PC-3 (cell line): ENCODE measurements at regions not wholly inside any gene's neighbourhood (a gene's known extent, or its start where the extent isn't known, plus 50 kb on each side); places are given as distances from the start of the nearest gene placed in this dataset.
"Not testable (repeated sequence)": the region's sequence is repeated elsewhere in the genome, so short reads cannot be mapped to it uniquely, and the experiment has no call there.

ENCODE experiments used
- ATAC-seq: fragments of 200-7000 bp; cut with Tn5 transposase; 2 replicates; pipeline ENCODE4 v1.9.1; 2020; ENCODE audit warnings: mild to moderate bottlenecking, moderate library complexity
- BruUV-seq: library from RNA; stranded (reverse); fragments of 400-500 nt; replicated peaks from 2 replicates; lab custom pipeline; 2021; lab: Mats Ljungman, UMichigan
- CTCF ChIA-PET: fragments of 300-600 bp; sonication (Branson Sonifier 250); formaldehyde crosslinking; loops from one replicate; lab custom pipeline; 2022; ENCODE audit warnings: antibody characterized with exemption; lab: Charles Lee
- POLR2A ChIA-PET: fragments of 300-600 bp; sonication (Branson Sonifier 250); formaldehyde crosslinking; loops from one replicate; lab custom pipeline; 2022; ENCODE audit warnings: antibody characterized with exemption; ENCODE audit not compliant: unreplicated experiment; lab: Charles Lee
- DNase-seq: peaks from one replicate; pipeline ENCODE4 v3.0.0-alpha.2; 2015
- H2AFZ ChIP-seq: fragments of 300-600 bp; sonication (generic); 2 replicates; pipeline ENCODE4 v1.6.0; 2016; ENCODE audit warnings: antibody characterized with exemption, low read length
- H3F3A ChIP-seq: fragments of 300-600 bp; sonication (generic); one replicate; pipeline ENCODE4 v1.6.0; 2017; ENCODE audit warnings: antibody characterized with exemption, low read length, control low read depth, mild to moderate bottlenecking; ENCODE audit not compliant: unreplicated experiment
- H3K27ac ChIP-seq: fragments of 300-600 bp; sonication (generic); 2 replicates; pipeline ENCODE4 v1.5.1; 2016; ENCODE audit warnings: mild to moderate bottlenecking, low read length
- H3K27me3 ChIP-seq: fragments of 300-600 bp; sonication (generic); 2 replicates; pipeline ENCODE4 v1.6.1; 2016; ENCODE audit warnings: low read length, mixed read lengths
- H3K36me3 ChIP-seq: fragments of 300-600 bp; sonication (generic); 2 replicates; pipeline ENCODE4 v1.6.1; 2016; ENCODE audit warnings: low read depth, mixed run types, low read length, mixed read lengths
- H3K4me1 ChIP-seq: fragments of 300-600 bp; sonication (generic); 2 replicates; pipeline ENCODE4 v1.5.1; 2016; ENCODE audit warnings: low read length; ENCODE audit not compliant: insufficient read depth
- H3K4me2 ChIP-seq: fragments of 300-600 bp; sonication (generic); 2 replicates; pipeline ENCODE4 v1.6.0; 2016; ENCODE audit warnings: low read length
- H3K4me3 ChIP-seq: fragments of 300-600 bp; sonication (generic); 2 replicates; pipeline ENCODE4 v1.5.1; 2016; ENCODE audit warnings: mild to moderate bottlenecking, low read length, mixed read lengths
- H3K79me2 ChIP-seq: fragments of 300-600 bp; sonication (generic); 2 replicates; pipeline ENCODE4 v1.6.1; 2017; ENCODE audit warnings: low read length, mixed read lengths
- H3K9ac ChIP-seq: fragments of 300-600 bp; sonication (generic); 2 replicates; pipeline ENCODE4 v1.6.0; 2016; ENCODE audit warnings: mild to moderate bottlenecking, low read length
- H3K9me2 ChIP-seq: fragments of 300-600 bp; sonication (generic); replicated peaks from 2 replicates; pipeline ENCODE4 v1.6.1; 2016; ENCODE audit warnings: mixed run types, low read length, mixed read lengths
- H3K9me3 ChIP-seq: fragments of 300-600 bp; sonication (generic); 2 replicates; pipeline ENCODE4 v1.6.1; 2016; ENCODE audit warnings: low read length, mixed read lengths
- H4K20me1 ChIP-seq: fragments of 300-600 bp; sonication (generic); 2 replicates; pipeline ENCODE4 v1.6.1; 2016; ENCODE audit warnings: low read length, mixed read lengths
- CTCF ChIP-seq: fragments of 300-600 bp; sonication (generic); conservative IDR thresholded peaks from 2 replicates; pipeline ENCODE4 v1.5.1; 2017; ENCODE audit warnings: antibody characterized with exemption, low read depth, mild to moderate bottlenecking, low read length
- EZH2 ChIP-seq: fragments of 300-600 bp; sonication (generic); IDR thresholded peaks from one replicate; pipeline ENCODE4 v1.6.1; 2017; ENCODE audit warnings: antibody characterized with exemption, mild to moderate bottlenecking, low read length; ENCODE audit not compliant: unreplicated experiment
- EZH2phosphoT487 ChIP-seq: fragments of 300-600 bp; sonication (generic); IDR thresholded peaks from 2 replicates; pipeline ENCODE4 v1.6.1; 2018; ENCODE audit warnings: mild to moderate bottlenecking, antibody characterized with exemption, low read length, borderline replicate concordance
- intact Hi-C: fragments of 100-400 bp; cut with micrococcal nuclease; formaldehyde crosslinking; loops from 2 replicates; pipeline ENCODE4 v1.9.0; 2023

DNA sequence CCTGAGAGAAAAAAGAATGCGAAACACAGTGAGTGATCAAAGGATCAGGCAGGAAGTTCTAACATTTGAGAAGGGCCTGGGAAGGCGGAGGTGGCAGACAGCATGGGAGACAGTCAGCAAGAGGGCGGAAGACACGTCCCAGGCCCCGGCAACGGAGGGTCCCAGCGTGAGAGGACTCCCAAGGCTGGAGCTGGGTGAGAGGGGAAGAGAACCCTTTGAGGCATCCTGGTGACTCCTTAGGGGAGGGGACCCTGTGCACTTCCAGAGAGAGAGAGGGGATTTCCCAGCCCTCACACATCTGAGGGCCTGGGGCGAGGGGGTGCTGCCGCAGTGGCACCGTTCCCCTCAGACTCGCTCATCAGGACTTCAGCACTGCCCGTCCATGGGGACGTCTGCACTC, 133.4 kb downstream of the RTP5 start:
- intact Hi-C loops = no loop called here

GRCh38 chr2:242004223-242004901, 134.8 kb downstream of the RTP5 start:
- no peak for DNase-seq
- no peak overlapping the region for H3K4me3 ChIP-seq
- H3K4me1 ChIP-seq = no peaks in the 10 kb centered on the region
- H2AFZ ChIP-seq = no peak overlapping the region
- no peak for ATAC-seq
- H3K36me3 ChIP-seq = no peaks in the 10 kb centered on the region
- ChIA-PET POLR2A (no interaction called here), CTCF (no interaction called here)
- H3K9me2 ChIP-seq = no peaks in the 10 kb centered on the region
- no peak overlapping the region for H3K27ac ChIP-seq
- H3K9ac ChIP-seq = no peak overlapping the region
- intact Hi-C loops = no loop called here
- H3F3A ChIP-seq = no peaks in the 10 kb centered on the region
- BruUV-seq = no TSS peak
- H3K27me3 ChIP-seq = peaks cover 36% of the 10 kb centered on the region
- H4K20me1 ChIP-seq = no peaks in the 10 kb centered on the region
- no peaks in the 10 kb centered on the region for H3K79me2 ChIP-seq
- H3K9me3 ChIP-seq = no peaks in the 10 kb centered on the region
- no peak for TF ChIP-seq EZH2phosphoT487
- no peak for TF ChIP-seq EZH2
- TF ChIP-seq CTCF = no peak
- H3K4me2 ChIP-seq = no peak overlapping the region

More for the DNA sequence above, 133.4 kb downstream of the RTP5 start:
- POLR2A ChIA-PET = no interaction called here
- Histone ChIP-seq H3K4me3 (no peak overlapping the region), H3K27ac (no peak overlapping the region), H3K79me2 (no peaks in the 10 kb centered on the region), H3K27me3 (peaks cover 50% of the 10 kb centered on the region), H3K9me3 (no peaks in the 10 kb centered on the region), H3K4me1 (no peaks in the 10 kb centered on the region), H3K4me2 (no peak overlapping the region), H3K36me3 (no peaks in the 10 kb centered on the region), H3K9ac (no peak overlapping the region), H2AFZ (no peak overlapping the region), H3F3A (no peaks in the 10 kb centered on the region), H4K20me1 (no peaks in the 10 kb centered on the region), H3K9me2 (no peaks in the 10 kb centered on the region)
- TF ChIP-seq EZH2 (no peak), EZH2phosphoT487 (no peak), CTCF (no peak)
- DNase-seq (no peak), ATAC-seq (no peak)
- CTCF ChIA-PET = no interaction called here
- no TSS peak for BruUV-seq

GRCh38 chr2:242004902-242005230, 135.3 kb downstream of the RTP5 start:
- H3K9me2 ChIP-seq = no peaks in the 10 kb centered on the region
- intact Hi-C loops = no loop called here
- POLR2A ChIA-PET = no interaction called here

DNA sequence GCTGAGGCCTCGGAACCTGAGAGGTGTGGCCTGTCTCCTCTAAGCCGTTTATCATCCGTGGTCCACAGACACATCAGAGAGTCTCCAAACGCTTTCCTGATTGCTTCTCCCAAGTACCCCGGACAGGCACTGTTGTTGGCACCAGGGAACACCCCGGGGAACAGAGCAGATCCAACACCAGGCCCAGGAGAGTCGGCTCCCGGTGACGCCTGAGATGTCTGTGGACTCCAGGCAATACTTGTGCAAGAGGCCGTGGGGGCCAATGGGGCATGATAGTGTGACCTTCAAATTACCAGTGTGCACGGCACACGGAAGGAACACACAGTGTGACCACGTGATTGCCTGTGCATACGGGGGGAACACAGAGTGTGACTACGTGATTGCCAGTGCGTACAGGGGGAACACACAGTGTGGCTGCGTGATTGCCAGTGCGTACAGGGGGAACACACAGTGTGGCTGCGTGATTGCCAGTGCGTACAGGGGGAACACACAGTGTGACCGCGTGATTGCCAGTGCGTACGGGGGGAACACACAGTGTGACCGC, 136.6 kb downstream of the RTP5 start:
- BruUV-seq, POLR2A ChIA-PET, CTCF ChIA-PET: not testable (repeated sequence)

More at GRCh38 chr2:242004902-242005230, 135.3 kb downstream of the RTP5 start:
- Histone ChIP-seq H3K36me3 (no peaks in the 10 kb centered on the region), H2AFZ (no peak overlapping the region), H3K9me3 (no peaks in the 10 kb centered on the region), H3K27me3 (peaks cover 31% of the 10 kb centered on the region), H3F3A (no peaks in the 10 kb centered on the region), H3K4me2 (no peak overlapping the region), H3K27ac (no peak overlapping the region), H4K20me1 (no peaks in the 10 kb centered on the region), H3K79me2 (no peaks in the 10 kb centered on the region), H3K9ac (no peak overlapping the region), H3K4me3 (no peak overlapping the region), H3K4me1 (no peaks in the 10 kb centered on the region)
- BruUV-seq = no TSS peak
- TF ChIP-seq EZH2phosphoT487 = no peak
- no peak for TF ChIP-seq EZH2
- no peak for TF ChIP-seq CTCF
- CTCF ChIA-PET = no interaction called here
- no peak for DNase-seq
- ATAC-seq = no peak

More for the DNA sequence above, 136.6 kb downstream of the RTP5 start:
- H3K27me3 ChIP-seq = peaks cover 18% of the 10 kb centered on the region
- H3K36me3 ChIP-seq, H3K9ac ChIP-seq, H3K9me3 ChIP-seq, H3K4me1 ChIP-seq, ATAC-seq, H3K79me2 ChIP-seq, H3K27ac ChIP-seq, H2AFZ ChIP-seq, H3K4me3 ChIP-seq, H3K4me2 ChIP-seq, intact Hi-C loops, H3K9me2 ChIP-seq, DNase-seq, H4K20me1 ChIP-seq, H3F3A ChIP-seq: not testable (repeated sequence)
